ENCODE measurements at regions not wholly inside any gene's neighbourhood (a gene's known extent, or its start where the extent isn't known, plus 50 kb on each side); places are given as distances from the start of the nearest gene placed in this dataset.

- no peak overlapping the region for H3K27ac Mint-ChIP-seq
- H3K36me3 Mint-ChIP-seq (ENCODE audit: low read depth): no peaks in the 10 kb centered on the region
- ChIA-PET POLR2A (no interaction called here), CTCF (no interaction called here)
- no peak for DNase-seq
- H3K27me3 Mint-ChIP-seq: no peaks in the 10 kb centered on the region
- H3K4me3 Mint-ChIP-seq: no peak overlapping the region
- no peaks in the 10 kb centered on the region for H3K4me1 Mint-ChIP-seq
- H3K9me3 Mint-ChIP-seq: peaks cover 3% of the 10 kb centered on the region
Observed at GRCh38 chr6:139856562-139856961, 482.1 kb upstream of the CITED2 start.

GRCh38 chr6:139855671-139856311 is 481.3 kb upstream of the CITED2 start:
- H3K27me3 Mint-ChIP-seq: no peaks in the 10 kb centered on the region
- POLR2A ChIA-PET: interaction anchor here (0.5 kb wide), 1 partner anchor 22 kb away, joined by 3 read pairs; no protein-coding TSS in a partner anchor
- CTCF ChIA-PET: interaction anchor here (0.5 kb wide), 1 partner anchor 39 kb away, joined by 4 read pairs; no protein-coding TSS in a partner anchor
- H3K36me3 Mint-ChIP-seq (ENCODE audit: low read depth): no peaks in the 10 kb centered on the region
- H3K9me3 Mint-ChIP-seq: peaks cover 3% of the 10 kb centered on the region
- H3K27ac Mint-ChIP-seq: no peak overlapping the region
- H3K4me1 Mint-ChIP-seq: no peaks in the 10 kb centered on the region
- no peak overlapping the region for H3K4me3 Mint-ChIP-seq
- DNase-seq: no peak

- Mint-ChIP-seq H3K27ac (no peak overlapping the region), H3K27me3 (no peaks in the 10 kb centered on the region), H3K36me3 (ENCODE audit: low read depth) (no peaks in the 10 kb centered on the region), H3K4me1 (no peaks in the 10 kb centered on the region), H3K9me3 (no peaks in the 10 kb centered on the region), H3K4me3 (no peak overlapping the region)
- no peak for DNase-seq
- ChIA-PET CTCF (interaction anchor here (1.1 kb wide), 1 partner anchor 9 kb away, joined by 3 read pairs; no protein-coding TSS in a partner anchor), POLR2A (no interaction called here)
Observed at GRCh38 chr6:139853302-139853992, 479.0 kb upstream of the CITED2 start.

- POLR2A ChIA-PET: no interaction called here
- H3K27me3 Mint-ChIP-seq: no peaks in the 10 kb centered on the region
- no peaks in the 10 kb centered on the region for H3K9me3 Mint-ChIP-seq
- no peak for DNase-seq
- no peaks in the 10 kb centered on the region for H3K36me3 Mint-ChIP-seq (ENCODE audit: low read depth)
- H3K27ac Mint-ChIP-seq: no peak overlapping the region
- no peak overlapping the region for H3K4me3 Mint-ChIP-seq
- CTCF ChIA-PET: no interaction called here
- no peaks in the 10 kb centered on the region for H3K4me1 Mint-ChIP-seq
Observed at GRCh38 chr6:139852488-139853140, 478.2 kb upstream of the CITED2 start.

- CTCF ChIA-PET: no interaction called here
- Mint-ChIP-seq H3K4me1 (no peaks in the 10 kb centered on the region), H3K4me3 (no peak overlapping the region), H3K9me3 (no peaks in the 10 kb centered on the region), H3K27ac (no peak overlapping the region), H3K27me3 (no peaks in the 10 kb centered on the region), H3K36me3 (ENCODE audit: low read depth) (no peaks in the 10 kb centered on the region)
- no peak for DNase-seq
- POLR2A ChIA-PET: no interaction called here
Observed at GRCh38 chr6:139852067-139852466, 477.6 kb upstream of the CITED2 start.

- H3K27ac Mint-ChIP-seq: no peak overlapping the region
- CTCF ChIA-PET: interaction anchor here (0.6 kb wide), 1 partner anchor 25 kb away, joined by 3 read pairs; no protein-coding TSS in a partner anchor
- no peak overlapping the region for H3K4me3 Mint-ChIP-seq
- no peaks in the 10 kb centered on the region for H3K36me3 Mint-ChIP-seq (ENCODE audit: low read depth)
- POLR2A ChIA-PET: no interaction called here
- no peaks in the 10 kb centered on the region for H3K4me1 Mint-ChIP-seq
- DNase-seq: no peak
- no peaks in the 10 kb centered on the region for H3K27me3 Mint-ChIP-seq
- no peaks in the 10 kb centered on the region for H3K9me3 Mint-ChIP-seq
Observed at GRCh38 chr6:139851206-139851605, 476.8 kb upstream of the CITED2 start.

GRCh38 chr6:139850512-139850911 is 476.1 kb upstream of the CITED2 start:
- no peak overlapping the region for H3K27ac Mint-ChIP-seq
- no peaks in the 10 kb centered on the region for H3K27me3 Mint-ChIP-seq
- POLR2A ChIA-PET: no interaction called here
- H3K36me3 Mint-ChIP-seq (ENCODE audit: low read depth): no peaks in the 10 kb centered on the region
- no peak overlapping the region for H3K4me3 Mint-ChIP-seq
- H3K9me3 Mint-ChIP-seq: no peaks in the 10 kb centered on the region
- DNase-seq: no peak
- no peaks in the 10 kb centered on the region for H3K4me1 Mint-ChIP-seq
- CTCF ChIA-PET: no interaction called here

GRCh38 chr6:139847457-139847813 is 473.0 kb upstream of the CITED2 start:
- no peak overlapping the region for H3K27ac Mint-ChIP-seq
- H3K4me1 Mint-ChIP-seq: no peaks in the 10 kb centered on the region
- POLR2A ChIA-PET: no interaction called here
- no peaks in the 10 kb centered on the region for H3K36me3 Mint-ChIP-seq (ENCODE audit: low read depth)
- no peak for DNase-seq
- H3K9me3 Mint-ChIP-seq: no peaks in the 10 kb centered on the region
- no peak overlapping the region for H3K4me3 Mint-ChIP-seq
- H3K27me3 Mint-ChIP-seq: no peaks in the 10 kb centered on the region
- CTCF ChIA-PET: no interaction called here

GRCh38 chr6:139846538-139847456 is 472.3 kb upstream of the CITED2 start:
- Mint-ChIP-seq H3K9me3 (no peaks in the 10 kb centered on the region), H3K27ac (no peak overlapping the region), H3K4me1 (no peaks in the 10 kb centered on the region), H3K4me3 (no peak overlapping the region), H3K36me3 (ENCODE audit: low read depth) (no peaks in the 10 kb centered on the region), H3K27me3 (no peaks in the 10 kb centered on the region)
- CTCF ChIA-PET: no interaction called here
- DNase-seq: no peak
- POLR2A ChIA-PET: no interaction called here

GRCh38 chr6:139844907-139845306 is 470.5 kb upstream of the CITED2 start:
- Mint-ChIP-seq H3K27me3 (no peaks in the 10 kb centered on the region), H3K4me3 (no peak overlapping the region), H3K27ac (no peak overlapping the region), H3K36me3 (ENCODE audit: low read depth) (no peaks in the 10 kb centered on the region), H3K9me3 (no peaks in the 10 kb centered on the region), H3K4me1 (no peaks in the 10 kb centered on the region)
- ChIA-PET CTCF (interaction anchor here (0.7 to 0.8 kb wide), 2 partner anchors 9 to 1353 kb away, joined by 3 read pairs; no protein-coding TSS in a partner anchor), POLR2A (no interaction called here)
- DNase-seq: no peak

- Mint-ChIP-seq H3K36me3 (ENCODE audit: low read depth) (no peaks in the 10 kb centered on the region), H3K9me3 (no peaks in the 10 kb centered on the region), H3K4me1 (no peaks in the 10 kb centered on the region), H3K27me3 (no peaks in the 10 kb centered on the region), H3K4me3 (no peak overlapping the region), H3K27ac (no peak overlapping the region)
- CTCF ChIA-PET: no interaction called here
- POLR2A ChIA-PET: no interaction called here
- no peak for DNase-seq
Observed at GRCh38 chr6:139841794-139842215, 467.4 kb upstream of the CITED2 start.

GRCh38 chr6:139839506-139840156 is 465.2 kb upstream of the CITED2 start:
- no peak overlapping the region for H3K27ac Mint-ChIP-seq
- H3K36me3 Mint-ChIP-seq (ENCODE audit: low read depth): no peaks in the 10 kb centered on the region
- no peaks in the 10 kb centered on the region for H3K27me3 Mint-ChIP-seq
- H3K4me1 Mint-ChIP-seq: no peaks in the 10 kb centered on the region
- no peaks in the 10 kb centered on the region for H3K9me3 Mint-ChIP-seq
- ChIA-PET CTCF (no interaction called here), POLR2A (no interaction called here)
- H3K4me3 Mint-ChIP-seq: no peak overlapping the region
- DNase-seq: no peak

Measured in activated CD4-positive, alpha-beta T cell treated with anti-CD3 and anti-CD28 coated beads, Interleukin-2, amount 10 ng/mL, durations not matched to agents 7 days and 5 days (primary cell).